OCI-LY3 (cell line): ENCODE measurements at regions not wholly inside any gene's neighbourhood (a gene's known extent, or its start where the extent isn't known, plus 50 kb on each side); places are given as distances from the start of the nearest gene placed in this dataset.

Source experiments
- CTCF ChIP-seq: fragments of 200-600, 300-600 bp; sonication (generic); IDR thresholded peaks from 2 replicates; pipeline ENCODE4 v1.5.1; 2014; ENCODE audit warnings: antibody characterized with exemption, low read length, low read depth
- EZH2phosphoT487 ChIP-seq: fragments of 200-600 bp; shearing (Covaris generic); IDR thresholded peaks from 2 replicates; pipeline ENCODE4 v1.6.1; 2018; ENCODE audit warnings: antibody characterized with exemption, mixed run types, low read depth

DNA sequence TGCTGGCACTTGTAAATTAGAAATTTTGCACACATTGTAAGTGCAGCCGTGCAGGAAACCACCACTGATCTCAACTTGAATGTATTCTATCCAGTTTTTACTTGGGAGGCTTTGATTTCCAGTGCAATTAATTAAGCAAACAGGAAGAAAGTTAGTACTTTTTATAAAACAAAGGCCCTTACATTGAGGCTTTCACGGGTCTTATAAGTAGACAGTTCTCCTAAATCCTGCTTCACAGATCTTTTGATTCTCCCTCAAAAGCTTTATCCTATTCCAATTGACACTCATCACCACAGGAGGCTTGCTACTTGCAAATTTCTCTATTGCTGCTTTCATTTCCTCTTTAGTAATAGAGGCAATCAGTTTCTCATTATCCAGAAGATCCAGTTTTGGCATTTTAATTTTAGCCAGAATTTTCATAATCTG lies 90.1 kb downstream of the ERCC5 start:
- TF ChIP-seq CTCF (no peak), EZH2phosphoT487 (no peak)
